Spleen (tissue), 11 donors: ENCODE measurements at regions not wholly inside any gene's neighbourhood (a gene's known extent, or its start where the extent isn't known, plus 50 kb on each side); places are given as distances from the start of the nearest gene placed in this dataset.
"Not testable (repeated sequence)": the region's sequence is repeated elsewhere in the genome, so short reads cannot be mapped to it uniquely, and the experiment has no call there.

Source experiments
- DNase-seq: peaks from one replicate; pipeline ENCODE4 v3.0.0-alpha.2; 2020
- H3K27ac ChIP-seq, 8 donors: fragments of 200-600 bp; sonication (generic) in 7 of 8; 1 replicate in 4 of 8; 2 replicates in 4 of 8; pipeline versions ENCODE4 v1.5.0 to v1.8.0; 2016 to 2021; ENCODE audit warnings: inconsistent platforms in 4 of 8, mild to moderate bottlenecking in 4 of 8, moderate library complexity in 1 of 8
- H3K27me3 ChIP-seq, 7 donors: fragments of 200-600 bp; sonication (generic) in 6 of 7; replicated peaks in 1 of 7; 1 replicate in 4 of 7; 2 replicates in 3 of 7; pipeline versions ENCODE4 v1.5.0 to v1.8.0; 2016 to 2021; ENCODE audit warnings: inconsistent platforms in 3 of 7, mild to moderate bottlenecking in 1 of 7
- H3K36me3 ChIP-seq, 6 donors: fragments of 200-600 bp; sonication (generic) in 5 of 6; 1 replicate in 4 of 6; 2 replicates in 2 of 6; pipeline versions ENCODE4 v1.5.0 to v1.8.0; 2016 to 2021; ENCODE audit warnings: inconsistent platforms in 2 of 6
- H3K4me1 ChIP-seq, 6 donors: fragments of 200-600 bp; sonication (generic) in 5 of 6; 1 replicate in 3 of 6; 2 replicates in 3 of 6; pipeline versions ENCODE4 v1.5.0 to v1.8.0; 2016 to 2021; ENCODE audit warnings: inconsistent platforms in 3 of 6
- H3K4me3 ChIP-seq, 8 donors: fragments of 200-600 bp; sonication (generic) in 7 of 8; 1 replicate in 4 of 8; 2 replicates in 4 of 8; pipeline versions ENCODE4 v1.5.0 to v1.8.0; 2016 to 2021; ENCODE audit warnings: inconsistent platforms in 4 of 8, mild to moderate bottlenecking in 4 of 8, moderate library complexity in 2 of 8
- H3K9me3 ChIP-seq, 8 donors: fragments of 200-600 bp; sonication (generic) in 7 of 8; 1 replicate in 4 of 8; 2 replicates in 4 of 8; pipeline versions ENCODE4 v1.5.0 to v1.8.0; 2016 to 2021; ENCODE audit warnings: inconsistent platforms in 4 of 8
- POLR2A ChIP-seq, 3 donors: fragments of 450-650 bp; IDR thresholded peaks; one replicate each; pipeline ENCODE4 v1.5.1; 2017; ENCODE audit warnings: antibody characterized with exemption in 3 of 3, mild to moderate bottlenecking in 1 of 3
- POLR2AphosphoS5 ChIP-seq, 3 donors: sonication (generic); formaldehyde crosslinking; IDR thresholded peaks; one replicate each; pipeline ENCODE4 v1.5.1; 2017; ENCODE audit warnings: antibody characterized with exemption in 3 of 3
- WGBS, 5 donors: extraction: QIAGEN DNeasy Blood & Tissue Kit in 3 of 5; methylation state at CpG; one replicate each; pipeline versions ENCODE4 v1.1.5 to v1.1.7; 2013 to 2018; 5-methylcytosine and 5-hydroxymethylcytosine counted together
- intact Hi-C: fragments of 100-400 bp; cut with DNase I; formaldehyde crosslinking; loops from one replicate; pipeline ENCODE4 v1.15.0; 2023; ENCODE audit warnings: low total_unique reads
- TF ChIP-seq, protein P1 (sequence below), 11 experiments: fragments of 200-600 bp in 7 of 11; fragments of 450-650 bp in 4 of 11; sonication (generic) in 4 of 11; IDR thresholded peaks in 8 of 11; conservative IDR thresholded peaks in 3 of 11; 1 replicate in 7 of 11; 2 replicates in 4 of 11; pipeline versions ENCODE4 v1.4.0 to v1.8.0; 2016 to 2021; ENCODE audit warnings: antibody characterized with exemption in 11 of 11, inconsistent platforms in 4 of 11, mild to moderate bottlenecking in 1 of 11
- donor health status: healthy with polysubstance abuse.
- donor health status: DM: no; HTN: no; CAD: no; lungs with moderate emphysema.
- donor health status: DM: no; HTN: no; CAD: no.
- donor health status: Bipolar disorder and iron deficiency.
- donor health status: healthy.
- donor health status: DM: no; HTN: no; CAD: no.
- donor health status: DM: yes; HTN: yes; CAD: no.

GRCh38 chr4:159791334-159791733, 688.5 kb downstream of the RAPGEF2 start:
- no peak for TF ChIP-seq POLR2A (IDR thresholded peaks at IDR 0.05)
- TF ChIP-seq, protein P1, sequence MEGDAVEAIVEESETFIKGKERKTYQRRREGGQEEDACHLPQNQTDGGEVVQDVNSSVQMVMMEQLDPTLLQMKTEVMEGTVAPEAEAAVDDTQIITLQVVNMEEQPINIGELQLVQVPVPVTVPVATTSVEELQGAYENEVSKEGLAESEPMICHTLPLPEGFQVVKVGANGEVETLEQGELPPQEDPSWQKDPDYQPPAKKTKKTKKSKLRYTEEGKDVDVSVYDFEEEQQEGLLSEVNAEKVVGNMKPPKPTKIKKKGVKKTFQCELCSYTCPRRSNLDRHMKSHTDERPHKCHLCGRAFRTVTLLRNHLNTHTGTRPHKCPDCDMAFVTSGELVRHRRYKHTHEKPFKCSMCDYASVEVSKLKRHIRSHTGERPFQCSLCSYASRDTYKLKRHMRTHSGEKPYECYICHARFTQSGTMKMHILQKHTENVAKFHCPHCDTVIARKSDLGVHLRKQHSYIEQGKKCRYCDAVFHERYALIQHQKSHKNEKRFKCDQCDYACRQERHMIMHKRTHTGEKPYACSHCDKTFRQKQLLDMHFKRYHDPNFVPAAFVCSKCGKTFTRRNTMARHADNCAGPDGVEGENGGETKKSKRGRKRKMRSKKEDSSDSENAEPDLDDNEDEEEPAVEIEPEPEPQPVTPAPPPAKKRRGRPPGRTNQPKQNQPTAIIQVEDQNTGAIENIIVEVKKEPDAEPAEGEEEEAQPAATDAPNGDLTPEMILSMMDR (IDR thresholded peaks at IDR 0.05 in 8 of 11, conservative IDR thresholded peaks at IDR 0.05 in 3 of 11), result no peak
- TF ChIP-seq POLR2AphosphoS5 (IDR thresholded peaks at IDR 0.05), result no peak
- DNase-seq, result no peak
- Histone ChIP-seq H3K27me3 (no peaks in the 10 kb centered on the region), H3K4me1 (no peaks in the 10 kb centered on the region), H3K9me3 (peaks cover 0 to 7% (median 0%) of the 10 kb centered on the region in 8 donors), H3K27ac (no peak overlapping the region), H3K36me3 (no peaks in the 10 kb centered on the region), H3K4me3 (no peak overlapping the region)
- 40 to 49% (median 44%) methylated on average over 3 of the region's 3 CpGs for WGBS, 5 donors
- intact Hi-C loops, result no loop called here

GRCh38 chr4:159804592-159804991, 701.7 kb downstream of the RAPGEF2 start:
- H3K27me3 ChIP-seq, H3K4me1 ChIP-seq, DNase-seq, H3K36me3 ChIP-seq, H3K27ac ChIP-seq, H3K4me3 ChIP-seq, intact Hi-C loops, H3K9me3 ChIP-seq: not testable (repeated sequence)
- 88 to 94% (median 90%) methylated on average over 12 of the region's 12 CpGs for WGBS, 5 donors

DNA sequence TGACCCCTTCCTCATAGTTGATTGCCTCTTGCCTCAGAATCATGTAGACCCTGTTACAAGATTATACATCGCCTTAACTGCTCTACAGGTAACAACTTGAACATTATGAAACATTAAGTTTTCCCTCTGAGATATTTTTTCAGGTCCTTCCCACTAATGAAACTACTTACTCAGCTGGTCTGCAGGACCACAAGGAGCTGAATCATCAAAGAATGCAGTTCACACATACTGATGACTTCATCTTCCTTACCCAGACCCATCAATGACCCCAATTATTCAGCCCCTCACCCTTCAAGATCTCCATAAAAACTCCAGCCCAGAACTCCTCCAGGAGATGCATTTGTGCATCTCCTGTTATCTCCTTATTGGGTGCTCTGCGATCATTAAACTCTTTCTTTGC, 720.9 kb downstream of the RAPGEF2 start:
- peaks cover 0 to 27% (median 9%) of the 10 kb centered on the region in 8 donors for H3K9me3 ChIP-seq
- H3K4me1 ChIP-seq, result no peaks in the 10 kb centered on the region
- TF ChIP-seq POLR2AphosphoS5 (IDR thresholded peaks at IDR 0.05), result no peak
- TF ChIP-seq POLR2A (IDR thresholded peaks at IDR 0.05), result no peak
- TF ChIP-seq, protein P1 (IDR thresholded peaks at IDR 0.05 in 8 of 11, conservative IDR thresholded peaks at IDR 0.05 in 3 of 11), result no peak
- no peak overlapping the region for H3K4me3 ChIP-seq
- no peaks in the 10 kb centered on the region for H3K27me3 ChIP-seq
- H3K27ac ChIP-seq, result no peak overlapping the region
- no peak for DNase-seq
- intact Hi-C loops, result no loop called here
- WGBS, 5 donors, result 79 to 89% (median 83%) methylated on average over 2 of the region's 2 CpGs
- H3K36me3 ChIP-seq, result no peaks in the 10 kb centered on the region

DNA sequence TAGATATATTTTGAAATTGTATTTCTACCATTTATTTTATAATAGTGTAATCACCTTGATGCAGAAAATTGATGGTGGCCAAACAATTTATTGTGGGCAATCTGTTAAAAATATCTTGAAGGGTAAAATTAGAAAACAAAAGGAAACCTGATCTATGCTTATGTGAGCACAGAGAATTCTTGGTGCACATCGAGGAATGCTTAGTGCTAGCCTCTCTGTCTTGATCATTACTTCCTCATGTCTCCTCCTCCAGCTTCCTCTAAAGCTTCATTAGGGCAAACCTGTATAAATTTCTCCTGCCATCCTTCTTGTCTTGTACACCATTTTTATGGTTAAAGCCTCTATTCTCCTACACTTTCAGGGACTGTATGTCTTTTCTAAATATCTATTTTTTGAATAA, 725.8 kb downstream of the RAPGEF2 start:
- Histone ChIP-seq H3K27me3 (no peaks in the 10 kb centered on the region), H3K4me1 (no peaks in the 10 kb centered on the region), H3K27ac (no peak overlapping the region), H3K36me3 (no peaks in the 10 kb centered on the region), H3K4me3 (no peak overlapping the region), H3K9me3 (peaks cover 0 to 11% (median 0%) of the 10 kb centered on the region in 8 donors)
- intact Hi-C loops, result no loop called here
- 37 to 72% (median 52%) methylated on average over 1 of the region's 1 CpG for WGBS, 5 donors
- DNase-seq, result no peak
- TF ChIP-seq POLR2A (IDR thresholded peaks at IDR 0.05) (no peak), POLR2AphosphoS5 (IDR thresholded peaks at IDR 0.05) (no peak)
- TF ChIP-seq, protein P1 (IDR thresholded peaks at IDR 0.05 in 8 of 11, conservative IDR thresholded peaks at IDR 0.05 in 3 of 11), result no peak

- H3K36me3 ChIP-seq, result no peaks in the 10 kb centered on the region
- TF ChIP-seq POLR2A (IDR thresholded peaks at IDR 0.05) (no peak), POLR2AphosphoS5 (IDR thresholded peaks at IDR 0.05) (no peak)
- TF ChIP-seq, protein P1 (IDR thresholded peaks at IDR 0.05 in 8 of 11, conservative IDR thresholded peaks at IDR 0.05 in 3 of 11), result no peak
- DNase-seq, result no peak
- H3K4me3 ChIP-seq, result no peak overlapping the region
- no peak overlapping the region for H3K27ac ChIP-seq
- intact Hi-C loops, result no loop called here
- H3K4me1 ChIP-seq, result no peaks in the 10 kb centered on the region
- H3K9me3 ChIP-seq, result peaks cover 0 to 11% (median 0%) of the 10 kb centered on the region in 8 donors
- 60 to 74% (median 65%) methylated on average over 2 of the region's 2 CpGs for WGBS, 5 donors
- no peaks in the 10 kb centered on the region for H3K27me3 ChIP-seq
Observed at GRCh38 chr4:159829184-159829583, 726.3 kb downstream of the RAPGEF2 start.
